Heart left ventricle (tissue), 13 donors: ENCODE measurements at regions not wholly inside any gene's neighbourhood (a gene's known extent, or its start where the extent isn't known, plus 50 kb on each side); places are given as distances from the start of the nearest gene placed in this dataset.

Experiments used
- POLR2A ChIP-seq, 2 donors: fragments of 450-650 bp; IDR thresholded peaks; one replicate each; pipeline ENCODE4 v1.6.1; 2017; ENCODE audit warnings: antibody characterized with exemption in 2 of 2, mild to moderate bottlenecking in 2 of 2, moderate library complexity in 2 of 2
- TF ChIP-seq, protein P1 (sequence below), 12 donors: fragments of 200-600 bp; sonication (generic) in 4 of 12; IDR thresholded peaks; one replicate each; pipeline versions ENCODE4 v1.5.0 to v1.8.0; 2018 to 2022; ENCODE audit warnings: antibody characterized with exemption in 12 of 12, mild to moderate bottlenecking in 5 of 12
- donor health status: ischemic (EF 13 %, LVEDD 7.1; RV severe dilation, severe dysfunction).
- donor health status: DM: no; HTN: yes; CAD: no.
- donor health status: DM: no; HTN: no; CAD: no.
- donor health status: ischemic (EF 25% LVEDD 6.9; RV normal size, moderate dysfunction).
- donor health status: ischemic (EF 25% LVEDD 5.7; RV mildly dilated, moderate dysfunction).
- donor health status: ischemic (EF 35%, LVEDD 5.7; RV mildly dilated, moderate dysfunction).
- donor health status: nonischemic (EF 11% LVEDD 7.7; RV severe dilation, severe dysfunction).
- donor health status: DM: yes; HTN: yes; CAD: no.
- donor health status: PGD.
- donor health status: ischemic (EF 29% LVEDD 5.4; RV normal size, mild dysfunction).
- donor health status: nonischemic (EF 23%, LVEDD 6.1; RV moderate dilation, normal function).

DNA sequence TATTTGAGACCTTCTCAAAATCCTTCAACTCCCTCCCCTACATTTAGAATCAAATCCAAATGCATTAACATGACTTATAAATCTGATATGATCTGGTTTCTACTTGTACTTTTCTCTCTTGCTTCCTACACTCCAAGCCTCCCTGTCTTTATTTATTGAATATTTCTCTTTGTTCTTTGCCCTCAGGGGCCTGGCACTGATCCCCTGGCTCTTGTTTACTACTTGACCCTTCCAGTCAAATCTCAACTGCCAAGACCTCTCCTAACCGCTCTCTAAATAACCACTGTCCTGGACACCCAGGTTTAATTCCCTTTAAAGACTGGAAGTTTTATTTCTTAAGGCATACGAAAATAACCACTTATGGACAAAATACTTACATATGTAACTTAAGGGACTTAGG is 248.9 kb downstream of the CHRM3 start:
- TF ChIP-seq POLR2A (IDR thresholded peaks at IDR 0.05), result no peak
- TF ChIP-seq, protein P1, sequence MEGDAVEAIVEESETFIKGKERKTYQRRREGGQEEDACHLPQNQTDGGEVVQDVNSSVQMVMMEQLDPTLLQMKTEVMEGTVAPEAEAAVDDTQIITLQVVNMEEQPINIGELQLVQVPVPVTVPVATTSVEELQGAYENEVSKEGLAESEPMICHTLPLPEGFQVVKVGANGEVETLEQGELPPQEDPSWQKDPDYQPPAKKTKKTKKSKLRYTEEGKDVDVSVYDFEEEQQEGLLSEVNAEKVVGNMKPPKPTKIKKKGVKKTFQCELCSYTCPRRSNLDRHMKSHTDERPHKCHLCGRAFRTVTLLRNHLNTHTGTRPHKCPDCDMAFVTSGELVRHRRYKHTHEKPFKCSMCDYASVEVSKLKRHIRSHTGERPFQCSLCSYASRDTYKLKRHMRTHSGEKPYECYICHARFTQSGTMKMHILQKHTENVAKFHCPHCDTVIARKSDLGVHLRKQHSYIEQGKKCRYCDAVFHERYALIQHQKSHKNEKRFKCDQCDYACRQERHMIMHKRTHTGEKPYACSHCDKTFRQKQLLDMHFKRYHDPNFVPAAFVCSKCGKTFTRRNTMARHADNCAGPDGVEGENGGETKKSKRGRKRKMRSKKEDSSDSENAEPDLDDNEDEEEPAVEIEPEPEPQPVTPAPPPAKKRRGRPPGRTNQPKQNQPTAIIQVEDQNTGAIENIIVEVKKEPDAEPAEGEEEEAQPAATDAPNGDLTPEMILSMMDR (IDR thresholded peaks at IDR 0.05), result no peak
